Spleen (tissue), 7 donors: ENCODE measurements at regions not wholly inside any gene's neighbourhood (a gene's known extent, or its start where the extent isn't known, plus 50 kb on each side); places are given as distances from the start of the nearest gene placed in this dataset.

ENCODE experiments used
- POLR2A ChIP-seq, 3 donors: fragments of 450-650 bp; IDR thresholded peaks; one replicate each; pipeline ENCODE4 v1.5.1; 2017; ENCODE audit warnings: antibody characterized with exemption in 3 of 3, mild to moderate bottlenecking in 1 of 3
- POLR2AphosphoS5 ChIP-seq, 3 donors: sonication (generic); formaldehyde crosslinking; IDR thresholded peaks; one replicate each; pipeline ENCODE4 v1.5.1; 2017; ENCODE audit warnings: antibody characterized with exemption in 3 of 3
- TF ChIP-seq, protein P1 (sequence below), 11 experiments: fragments of 200-600 bp in 7 of 11; fragments of 450-650 bp in 4 of 11; sonication (generic) in 4 of 11; IDR thresholded peaks in 8 of 11; conservative IDR thresholded peaks in 3 of 11; 1 replicate in 7 of 11; 2 replicates in 4 of 11; pipeline versions ENCODE4 v1.4.0 to v1.8.0; 2016 to 2021; ENCODE audit warnings: antibody characterized with exemption in 11 of 11, inconsistent platforms in 4 of 11, mild to moderate bottlenecking in 1 of 11
- donor health status: DM: no; HTN: no; CAD: no; lungs with moderate emphysema.
- donor health status: DM: no; HTN: no; CAD: no.
- donor health status: DM: no; HTN: no; CAD: no.

DNA sequence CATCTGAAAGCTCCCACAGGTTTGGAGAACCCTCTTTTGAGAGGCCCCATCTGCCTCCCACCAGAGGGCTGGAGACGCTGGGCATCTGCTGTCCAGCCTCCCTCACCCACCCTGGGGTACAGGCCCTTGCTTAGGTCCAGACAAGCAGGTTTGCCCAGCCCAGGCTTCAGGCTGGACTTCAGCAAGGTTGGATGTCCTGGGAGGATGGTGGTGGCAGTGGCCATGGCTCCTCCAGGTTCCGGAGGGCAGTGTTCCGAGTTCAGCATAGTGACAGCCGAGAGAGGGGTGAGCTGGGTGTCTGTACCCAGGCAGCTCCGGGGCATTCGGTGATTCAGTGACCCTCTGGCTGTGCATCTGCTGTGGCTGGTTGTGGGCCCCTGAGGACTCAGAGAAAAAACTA is 58.2 kb upstream of the HDAC4 start:
- TF ChIP-seq, protein P1, sequence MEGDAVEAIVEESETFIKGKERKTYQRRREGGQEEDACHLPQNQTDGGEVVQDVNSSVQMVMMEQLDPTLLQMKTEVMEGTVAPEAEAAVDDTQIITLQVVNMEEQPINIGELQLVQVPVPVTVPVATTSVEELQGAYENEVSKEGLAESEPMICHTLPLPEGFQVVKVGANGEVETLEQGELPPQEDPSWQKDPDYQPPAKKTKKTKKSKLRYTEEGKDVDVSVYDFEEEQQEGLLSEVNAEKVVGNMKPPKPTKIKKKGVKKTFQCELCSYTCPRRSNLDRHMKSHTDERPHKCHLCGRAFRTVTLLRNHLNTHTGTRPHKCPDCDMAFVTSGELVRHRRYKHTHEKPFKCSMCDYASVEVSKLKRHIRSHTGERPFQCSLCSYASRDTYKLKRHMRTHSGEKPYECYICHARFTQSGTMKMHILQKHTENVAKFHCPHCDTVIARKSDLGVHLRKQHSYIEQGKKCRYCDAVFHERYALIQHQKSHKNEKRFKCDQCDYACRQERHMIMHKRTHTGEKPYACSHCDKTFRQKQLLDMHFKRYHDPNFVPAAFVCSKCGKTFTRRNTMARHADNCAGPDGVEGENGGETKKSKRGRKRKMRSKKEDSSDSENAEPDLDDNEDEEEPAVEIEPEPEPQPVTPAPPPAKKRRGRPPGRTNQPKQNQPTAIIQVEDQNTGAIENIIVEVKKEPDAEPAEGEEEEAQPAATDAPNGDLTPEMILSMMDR (IDR thresholded peaks at IDR 0.05 in 8 of 11, conservative IDR thresholded peaks at IDR 0.05 in 3 of 11): no peak
- TF ChIP-seq POLR2AphosphoS5 (IDR thresholded peaks at IDR 0.05) (no peak), POLR2A (IDR thresholded peaks at IDR 0.05) (no peak)
